H9 (cell line): ENCODE measurements at regions not wholly inside any gene's neighbourhood (a gene's known extent, or its start where the extent isn't known, plus 50 kb on each side); places are given as distances from the start of the nearest gene placed in this dataset.

Experiments
- DNase-seq: peaks from one replicate; pipeline ENCODE4 v3.0.0-alpha.2; 2017
- H2AFZ ChIP-seq: one replicate; pipeline ENCODE4 v1.6.1; 2013; ENCODE audit warnings: mild to moderate bottlenecking, low read length, control low read depth, moderate library complexity
- H2AK5ac ChIP-seq: 2 replicates; pipeline ENCODE4 v1.6.1; 2013; ENCODE audit warnings: low read length, control low read depth, mixed read lengths; ENCODE audit not compliant: insufficient read length
- H2BK120ac ChIP-seq: one replicate; pipeline ENCODE4 v1.6.1; 2013; ENCODE audit warnings: low read depth, mild to moderate bottlenecking, low read length, control low read depth, inconsistent platforms; ENCODE audit not compliant: poor library complexity, severe bottlenecking
- H2BK12ac ChIP-seq: 2 replicates; pipeline ENCODE4 v1.6.1; 2013; ENCODE audit warnings: low read length, control low read depth, mixed read lengths, low read depth; ENCODE audit not compliant: insufficient read length
- H2BK15ac ChIP-seq: 2 replicates; pipeline ENCODE4 v1.6.1; 2013; ENCODE audit warnings: low read depth, low read length, control low read depth
- H2BK20ac ChIP-seq: one replicate; pipeline ENCODE4 v1.6.1; 2013; ENCODE audit warnings: low read depth, mild to moderate bottlenecking, low read length, control low read depth, inconsistent platforms; ENCODE audit not compliant: poor library complexity, severe bottlenecking
- H2BK5ac ChIP-seq: 2 replicates; pipeline ENCODE4 v1.6.1; 2013; ENCODE audit warnings: low read length, control low read depth, mixed read lengths; ENCODE audit not compliant: insufficient read length
- H3K14ac ChIP-seq: 2 replicates; pipeline ENCODE4 v1.6.1; 2013; ENCODE audit warnings: low read length, control low read depth; ENCODE audit not compliant: insufficient read depth
- H3K18ac ChIP-seq: 2 replicates; pipeline ENCODE4 v1.6.1; 2013; ENCODE audit warnings: low read depth, mild to moderate bottlenecking, mixed read lengths, low read length, control low read depth; ENCODE audit not compliant: insufficient read length
- H3K23ac ChIP-seq: 2 replicates; pipeline ENCODE4 v1.6.1; 2013; ENCODE audit warnings: low read length, control low read depth, mixed read lengths, low read depth; ENCODE audit not compliant: insufficient read length
- H3K23me2 ChIP-seq: 2 replicates; pipeline ENCODE4 v1.6.1; 2013; ENCODE audit warnings: low read depth, mild to moderate bottlenecking, mixed read lengths, low read length, control low read depth; ENCODE audit not compliant: insufficient read length, poor library complexity, severe bottlenecking
- H3K27ac ChIP-seq: 2 replicates; pipeline ENCODE4 v1.5.1; 2013; ENCODE audit warnings: low read length, control low read depth, mixed read lengths, low read depth; ENCODE audit not compliant: insufficient read length
- H3K27me3 ChIP-seq: 2 replicates; pipeline ENCODE4 v1.6.1; 2013; ENCODE audit warnings: low read length, control low read depth, inconsistent platforms; ENCODE audit not compliant: insufficient read depth
- H3K4ac ChIP-seq: 2 replicates; pipeline ENCODE4 v1.6.1; 2013; ENCODE audit warnings: low read depth, mild to moderate bottlenecking, control low read depth, inconsistent platforms, low read length, moderate library complexity
- H3K4me1 ChIP-seq: 2 replicates; pipeline ENCODE4 v1.6.1; 2013; ENCODE audit warnings: low read length, control low read depth, inconsistent platforms; ENCODE audit not compliant: insufficient read depth
- H3K4me2 ChIP-seq: 2 replicates; pipeline ENCODE4 v1.6.1; 2013; ENCODE audit warnings: low read length, control low read depth, mixed read lengths; ENCODE audit not compliant: insufficient read length, insufficient read depth
- H3K56ac ChIP-seq: 2 replicates; pipeline ENCODE4 v1.6.1; 2013; ENCODE audit warnings: low read depth, mild to moderate bottlenecking, mixed read lengths, low read length, control low read depth; ENCODE audit not compliant: insufficient read length
- H3K79me1 ChIP-seq: 2 replicates; pipeline ENCODE4 v1.6.1; 2013; ENCODE audit warnings: low read depth, mild to moderate bottlenecking, moderate library complexity, low read length, control low read depth, inconsistent platforms; ENCODE audit not compliant: insufficient read depth, poor library complexity, severe bottlenecking
- H3K79me2 ChIP-seq: 2 replicates; pipeline ENCODE4 v1.6.1; 2013; ENCODE audit warnings: low read length, control low read depth, inconsistent platforms; ENCODE audit not compliant: insufficient read depth
- H3K9ac ChIP-seq: 2 replicates; pipeline ENCODE4 v1.6.1; 2013; ENCODE audit warnings: low read length, control low read depth, mixed read lengths; ENCODE audit not compliant: insufficient read length; ENCODE audit errors: extremely low read depth
- H3K9me3 ChIP-seq: one replicate; pipeline ENCODE4 v1.6.1; 2013; ENCODE audit warnings: low read depth, low read length, inconsistent platforms; ENCODE audit not compliant: control insufficient read depth
- H3T11ph ChIP-seq: one replicate; pipeline ENCODE4 v1.6.1; 2013; ENCODE audit warnings: mild to moderate bottlenecking, low read length, control low read depth, inconsistent platforms
- H4K20me1 ChIP-seq: one replicate; pipeline ENCODE4 v1.6.1; 2013; ENCODE audit not compliant: control insufficient read depth, insufficient read length, insufficient read depth
- H4K5ac ChIP-seq: 2 replicates; pipeline ENCODE4 v1.6.1; 2013; ENCODE audit warnings: low read depth, mild to moderate bottlenecking, mixed read lengths, low read length, control low read depth; ENCODE audit not compliant: insufficient read length
- H4K8ac ChIP-seq: replicated peaks from 2 replicates; pipeline ENCODE4 v1.6.1; 2013; ENCODE audit warnings: low read length, control low read depth, mixed read lengths, low read depth; ENCODE audit not compliant: insufficient read length
- H4K91ac ChIP-seq: 2 replicates; pipeline ENCODE4 v1.6.1; 2013; ENCODE audit warnings: low read depth, mild to moderate bottlenecking, moderate library complexity, mixed read lengths, low read length, control low read depth; ENCODE audit not compliant: insufficient read length
- H3K27ac Mint-ChIP-seq, 3 experiments: 2 replicates in 2 of 3; 3 replicates in 1 of 3; pipeline ENCODE4 v1.8.0; 2020 to 2021; ENCODE audit warnings: mixed read lengths in 3 of 3, mild to moderate bottlenecking in 1 of 3, moderate library complexity in 1 of 3
- H3K27me3 Mint-ChIP-seq: 2 replicates; pipeline ENCODE4 v1.8.0; 2021; ENCODE audit warnings: low read depth, mild to moderate bottlenecking, moderate library complexity, mixed read lengths
- H3K36me3 Mint-ChIP-seq, 3 experiments: 2 replicates in 2 of 3; 3 replicates in 1 of 3; pipeline ENCODE4 v1.8.0; 2020 to 2021; ENCODE audit warnings: low read depth in 3 of 3, mixed read lengths in 3 of 3; ENCODE audit not compliant: insufficient read depth in 1 of 3
- H3K4me1 Mint-ChIP-seq, 2 experiments: 2 replicates each; pipeline ENCODE4 v1.8.0; 2020; ENCODE audit warnings: mixed read lengths in 2 of 2
- H3K4me3 Mint-ChIP-seq, 2 experiments: 2 replicates in 1 of 2; 3 replicates in 1 of 2; pipeline ENCODE4 v1.8.0; 2020 to 2021; ENCODE audit warnings: mild to moderate bottlenecking in 2 of 2, mixed read lengths in 2 of 2, moderate library complexity in 1 of 2
- H3K9me3 Mint-ChIP-seq, 2 experiments: 2 replicates in 1 of 2; 3 replicates in 1 of 2; pipeline ENCODE4 v1.8.0; 2020; ENCODE audit warnings: mild to moderate bottlenecking in 2 of 2, mixed read lengths in 2 of 2, moderate library complexity in 1 of 2
- WGBS: extraction: QIAGEN DNeasy Blood & Tissue Kit; methylation state at CpG from one replicate; pipeline ENCODE4 v1.1.7; 2013; ENCODE audit warnings: missing lambda C conversion rate, low lambda C conversion rate, mixed read lengths; ENCODE audit not compliant: insufficient read length; ENCODE audit errors: extremely low coverage; 5-methylcytosine and 5-hydroxymethylcytosine counted together
- TF ChIP-seq, protein P1 (sequence below): fragments of 200-600 bp; sonication (generic); conservative IDR thresholded peaks from 3 replicates; pipeline ENCODE4 v1.8.0; 2021; ENCODE audit warnings: antibody characterized with exemption, mild to moderate bottlenecking

DNA sequence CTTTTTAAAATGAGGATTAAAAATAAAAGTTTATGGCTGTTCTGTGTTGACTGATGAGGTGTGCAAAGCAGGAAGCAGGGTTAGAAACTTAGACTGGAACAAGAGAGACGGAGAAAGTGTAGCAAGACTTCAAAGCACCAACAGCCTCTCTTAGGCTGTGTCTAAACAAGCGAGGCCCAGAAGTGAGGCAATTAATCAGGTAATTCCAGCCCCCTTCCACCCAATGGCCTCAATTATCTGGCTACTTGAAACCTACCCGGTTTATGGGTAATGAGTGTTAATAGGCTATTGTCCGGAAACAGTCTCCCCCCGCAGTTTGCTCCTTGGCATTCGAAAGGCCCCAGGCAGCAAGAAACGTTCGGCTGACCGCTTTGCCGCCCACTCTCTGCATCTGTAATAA, 171.7 kb upstream of the MYCN start:
- Histone ChIP-seq H4K91ac (no peak overlapping the region), H3K4me2 (no peak overlapping the region), H3K23ac (no peak overlapping the region), H3K9ac (no peak overlapping the region), H4K8ac (no peak overlapping the region), H3K23me2 (no peaks in the 10 kb centered on the region), H3K27ac (no peak overlapping the region), H3K4ac (no peak overlapping the region), H4K20me1 (no peaks in the 10 kb centered on the region), H3K79me1 (no peaks in the 10 kb centered on the region), H2BK12ac (no peak overlapping the region), H2BK5ac (no peak overlapping the region), H3K14ac (no peak overlapping the region), H2AFZ (no peak overlapping the region), H2AK5ac (no peak overlapping the region), H3K4me1 (no peaks in the 10 kb centered on the region; the same call in 1 of the 2 replicates), H2BK20ac (no peak overlapping the region), H4K5ac (no peak overlapping the region), H3K18ac (no peak overlapping the region), H2BK120ac (no peak overlapping the region), H3K27me3 (no peaks in the 10 kb centered on the region), H3T11ph (no peak overlapping the region), H3K56ac (no peak overlapping the region), H2BK15ac (no peak overlapping the region), H3K9me3 (no peaks in the 10 kb centered on the region), H3K79me2 (no peaks in the 10 kb centered on the region)
- no peak for DNase-seq
- H3K4me3 Mint-ChIP-seq, result no peak overlapping the region
- no peaks in the 10 kb centered on the region; the same call in 1 of the 2 replicates for H3K27me3 Mint-ChIP-seq
- H3K4me1 Mint-ChIP-seq, result peaks cover 0 to 19% of the 10 kb centered on the region in 2 experiments; a peak in 3 of 4 replicates
- no peaks in the 10 kb centered on the region for H3K9me3 Mint-ChIP-seq
- TF ChIP-seq, protein P1, sequence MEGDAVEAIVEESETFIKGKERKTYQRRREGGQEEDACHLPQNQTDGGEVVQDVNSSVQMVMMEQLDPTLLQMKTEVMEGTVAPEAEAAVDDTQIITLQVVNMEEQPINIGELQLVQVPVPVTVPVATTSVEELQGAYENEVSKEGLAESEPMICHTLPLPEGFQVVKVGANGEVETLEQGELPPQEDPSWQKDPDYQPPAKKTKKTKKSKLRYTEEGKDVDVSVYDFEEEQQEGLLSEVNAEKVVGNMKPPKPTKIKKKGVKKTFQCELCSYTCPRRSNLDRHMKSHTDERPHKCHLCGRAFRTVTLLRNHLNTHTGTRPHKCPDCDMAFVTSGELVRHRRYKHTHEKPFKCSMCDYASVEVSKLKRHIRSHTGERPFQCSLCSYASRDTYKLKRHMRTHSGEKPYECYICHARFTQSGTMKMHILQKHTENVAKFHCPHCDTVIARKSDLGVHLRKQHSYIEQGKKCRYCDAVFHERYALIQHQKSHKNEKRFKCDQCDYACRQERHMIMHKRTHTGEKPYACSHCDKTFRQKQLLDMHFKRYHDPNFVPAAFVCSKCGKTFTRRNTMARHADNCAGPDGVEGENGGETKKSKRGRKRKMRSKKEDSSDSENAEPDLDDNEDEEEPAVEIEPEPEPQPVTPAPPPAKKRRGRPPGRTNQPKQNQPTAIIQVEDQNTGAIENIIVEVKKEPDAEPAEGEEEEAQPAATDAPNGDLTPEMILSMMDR, result no peak
- no peaks in the 10 kb centered on the region for H3K36me3 Mint-ChIP-seq
- no peak overlapping the region for H3K27ac Mint-ChIP-seq
- no CpG with 5 or more reads among the region's 10 CpGs for WGBS
